ENCODE measurements at regions not wholly inside any gene's neighbourhood (a gene's known extent, or its start where the extent isn't known, plus 50 kb on each side); places are given as distances from the start of the nearest gene placed in this dataset.

DNA sequence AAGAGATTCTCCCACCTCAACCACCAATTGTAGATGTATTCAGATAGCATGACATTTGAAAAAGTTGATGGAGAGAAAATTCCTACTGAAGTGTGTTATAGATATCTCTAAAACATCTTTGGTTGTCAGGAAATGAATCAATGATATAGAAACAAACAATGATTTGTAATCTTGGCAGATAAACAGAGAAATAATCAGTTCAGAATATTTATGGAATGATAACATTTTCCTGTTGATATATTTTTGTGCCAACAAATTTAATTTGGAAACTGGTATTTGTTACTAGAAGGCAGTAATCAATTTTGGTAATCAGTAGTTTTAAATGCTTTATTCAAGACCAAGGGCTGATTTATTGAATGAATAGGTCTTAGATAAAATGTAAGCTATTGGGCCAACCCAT is 695.6 kb downstream of the USP25 start:
- Histone ChIP-seq H3K4me1 (ENCODE audit: control insufficient read depth in 2 of 2, insufficient read depth in 2 of 2, low read length in 2 of 2) (no peaks in the 10 kb centered on the region), H3K9me3 (ENCODE audit: control insufficient read depth in 2 of 2, insufficient read depth in 1 of 2, low read length in 1 of 2) (no peaks in the 10 kb centered on the region), H3K4me3 (ENCODE audit: low read length in 2 of 2) (no peak overlapping the region), H3K36me3 (ENCODE audit: control insufficient read depth in 2 of 2, insufficient read depth in 2 of 2, low read length in 1 of 2) (no peaks in the 10 kb centered on the region), H3K27ac (ENCODE audit: low read depth in 1 of 2, low read length in 1 of 2) (no peak overlapping the region), H3K27me3 (ENCODE audit: control insufficient read depth in 2 of 2, insufficient read depth in 1 of 2, low read length in 1 of 2) (no peaks in the 10 kb centered on the region)
- DNase-seq (ENCODE audit: low read depth in 6 of 9, low spot score in 9 of 9): no peak

DNA sequence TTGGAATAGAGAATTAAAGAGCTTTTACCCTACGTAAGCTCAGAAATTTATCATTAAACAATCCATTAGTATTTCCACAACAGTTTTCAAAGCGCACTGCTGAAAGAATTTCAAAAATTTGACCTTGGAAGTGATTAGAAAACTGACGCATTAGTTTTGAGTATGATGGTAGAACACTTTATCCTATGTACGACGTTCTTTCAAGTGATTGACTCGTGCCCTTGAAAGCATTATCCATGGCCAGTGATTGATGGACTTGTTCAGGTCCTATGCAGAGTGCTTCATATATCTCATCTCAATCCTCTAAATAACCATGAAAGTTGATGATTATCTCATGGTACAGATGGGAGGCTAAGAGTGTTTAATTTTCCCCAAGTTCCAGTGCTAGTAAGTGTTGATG is 697.2 kb downstream of the USP25 start:
- 96% methylated on average over 6 of the region's 6 CpGs for WGBS
- Histone ChIP-seq H3K36me3 (ENCODE audit: control insufficient read depth in 2 of 2, insufficient read depth in 2 of 2, low read length in 1 of 2) (no peaks in the 10 kb centered on the region), H3K4me3 (ENCODE audit: low read length in 2 of 2) (no peak overlapping the region), H3K9me3 (ENCODE audit: control insufficient read depth in 2 of 2, insufficient read depth in 1 of 2, low read length in 1 of 2) (no peaks in the 10 kb centered on the region), H3K27me3 (ENCODE audit: control insufficient read depth in 2 of 2, insufficient read depth in 1 of 2, low read length in 1 of 2) (no peaks in the 10 kb centered on the region), H3K27ac (ENCODE audit: low read depth in 1 of 2, low read length in 1 of 2) (no peak overlapping the region), H3K4me1 (ENCODE audit: control insufficient read depth in 2 of 2, insufficient read depth in 2 of 2, low read length in 2 of 2) (no peaks in the 10 kb centered on the region)
- no peak for DNase-seq (ENCODE audit: low read depth in 6 of 9, low spot score in 9 of 9)

DNA sequence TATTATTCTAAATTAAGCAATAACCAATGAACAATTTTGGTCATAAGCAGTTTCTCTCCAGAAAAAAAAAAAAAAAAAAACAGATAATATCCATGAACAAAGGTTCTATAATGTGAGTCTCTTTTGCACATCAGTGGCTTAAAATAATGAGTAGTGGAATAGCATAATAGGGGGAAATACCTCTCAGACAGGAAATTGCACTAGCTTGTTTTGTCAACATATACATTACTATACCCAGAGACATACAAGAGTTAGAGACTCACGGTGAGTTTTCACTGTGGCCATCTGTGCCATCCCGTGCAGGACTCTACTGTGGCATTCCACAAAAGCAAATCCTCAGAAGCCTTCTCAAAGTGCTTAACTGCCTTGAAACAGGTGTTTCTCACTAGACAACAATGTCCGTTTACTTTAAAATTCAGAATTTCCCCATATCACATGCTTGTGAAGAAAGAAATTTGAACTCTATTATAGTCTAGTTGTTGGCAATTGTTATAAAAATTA is 697.9 kb downstream of the USP25 start:
- H3K36me3 ChIP-seq (ENCODE audit: control insufficient read depth in 2 of 2, insufficient read depth in 2 of 2, low read length in 1 of 2): no peaks in the 10 kb centered on the region
- H3K4me1 ChIP-seq (ENCODE audit: control insufficient read depth in 2 of 2, insufficient read depth in 2 of 2, low read length in 2 of 2): no peaks in the 10 kb centered on the region
- no peak overlapping the region for H3K27ac ChIP-seq (ENCODE audit: low read depth in 1 of 2, low read length in 1 of 2)
- no peaks in the 10 kb centered on the region for H3K27me3 ChIP-seq (ENCODE audit: control insufficient read depth in 2 of 2, insufficient read depth in 1 of 2, low read length in 1 of 2)
- no peaks in the 10 kb centered on the region for H3K9me3 ChIP-seq (ENCODE audit: control insufficient read depth in 2 of 2, insufficient read depth in 1 of 2, low read length in 1 of 2)
- DNase-seq (ENCODE audit: low read depth in 6 of 9, low spot score in 9 of 9): no peak
- no peak overlapping the region for H3K4me3 ChIP-seq (ENCODE audit: low read length in 2 of 2)
- 92% methylated on average over 3 of the region's 3 CpGs for WGBS

DNA sequence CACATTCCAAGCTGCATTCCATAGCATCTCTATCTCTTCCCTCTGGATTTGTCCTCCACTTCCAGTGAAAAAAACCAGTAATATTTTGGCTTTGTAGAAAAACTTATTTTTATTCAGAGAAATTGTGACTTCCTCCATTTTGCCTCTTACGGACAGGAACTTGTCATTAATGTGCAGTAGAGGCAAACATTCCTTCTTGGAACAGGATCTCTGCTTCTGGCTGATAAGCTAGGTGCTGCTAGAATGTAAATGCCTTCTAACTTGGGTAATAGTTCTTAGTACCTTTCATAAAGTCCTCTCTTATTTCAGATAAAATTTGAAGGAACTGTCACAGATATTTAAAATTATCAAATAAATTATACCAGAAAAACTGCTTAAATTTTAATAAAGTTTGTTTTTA is 707.8 kb downstream of the USP25 start:
- Histone ChIP-seq H3K4me1 (ENCODE audit: control insufficient read depth in 2 of 2, insufficient read depth in 2 of 2, low read length in 2 of 2) (no peaks in the 10 kb centered on the region), H3K27ac (ENCODE audit: low read depth in 1 of 2, low read length in 1 of 2) (no peak overlapping the region), H3K27me3 (ENCODE audit: control insufficient read depth in 2 of 2, insufficient read depth in 1 of 2, low read length in 1 of 2) (no peaks in the 10 kb centered on the region), H3K9me3 (ENCODE audit: control insufficient read depth in 2 of 2, insufficient read depth in 1 of 2, low read length in 1 of 2) (no peaks in the 10 kb centered on the region), H3K4me3 (ENCODE audit: low read length in 2 of 2) (no peak overlapping the region), H3K36me3 (ENCODE audit: control insufficient read depth in 2 of 2, insufficient read depth in 2 of 2, low read length in 1 of 2) (no peaks in the 10 kb centered on the region)
- no peak for DNase-seq (ENCODE audit: low read depth in 6 of 9, low spot score in 9 of 9)
- WGBS: 96% methylated on average over 1 of the region's 1 CpG

DNA sequence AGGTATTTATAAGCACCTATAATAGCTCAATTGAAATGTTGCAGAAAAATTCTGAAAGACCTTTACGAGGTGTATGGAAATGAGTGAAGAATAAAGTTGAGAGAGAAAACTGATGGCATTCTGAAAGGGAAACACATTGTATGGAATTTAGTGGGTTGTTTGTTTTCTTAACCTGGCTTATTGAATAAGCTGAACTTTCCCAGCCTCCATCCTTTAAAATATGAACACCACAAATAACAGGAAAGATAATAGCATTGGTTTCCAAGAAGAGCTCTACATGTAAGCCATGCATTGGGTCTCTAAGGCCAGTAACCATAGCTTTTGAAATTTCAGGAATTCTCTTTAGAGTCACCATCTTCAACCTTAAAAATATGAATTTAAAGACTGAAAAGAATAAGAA is 709.0 kb downstream of the USP25 start:
- WGBS: 96% methylated on average over 1 of the region's 1 CpG
- H3K4me3 ChIP-seq (ENCODE audit: low read length in 2 of 2): no peak overlapping the region
- H3K27ac ChIP-seq (ENCODE audit: low read depth in 1 of 2, low read length in 1 of 2): no peak overlapping the region
- H3K9me3 ChIP-seq (ENCODE audit: control insufficient read depth in 2 of 2, insufficient read depth in 1 of 2, low read length in 1 of 2): no peaks in the 10 kb centered on the region
- DNase-seq (ENCODE audit: low read depth in 6 of 9, low spot score in 9 of 9): no peak
- H3K36me3 ChIP-seq (ENCODE audit: control insufficient read depth in 2 of 2, insufficient read depth in 2 of 2, low read length in 1 of 2): no peaks in the 10 kb centered on the region
- H3K4me1 ChIP-seq (ENCODE audit: control insufficient read depth in 2 of 2, insufficient read depth in 2 of 2, low read length in 2 of 2): no peaks in the 10 kb centered on the region
- H3K27me3 ChIP-seq (ENCODE audit: control insufficient read depth in 2 of 2, insufficient read depth in 1 of 2, low read length in 1 of 2): no peaks in the 10 kb centered on the region

DNA sequence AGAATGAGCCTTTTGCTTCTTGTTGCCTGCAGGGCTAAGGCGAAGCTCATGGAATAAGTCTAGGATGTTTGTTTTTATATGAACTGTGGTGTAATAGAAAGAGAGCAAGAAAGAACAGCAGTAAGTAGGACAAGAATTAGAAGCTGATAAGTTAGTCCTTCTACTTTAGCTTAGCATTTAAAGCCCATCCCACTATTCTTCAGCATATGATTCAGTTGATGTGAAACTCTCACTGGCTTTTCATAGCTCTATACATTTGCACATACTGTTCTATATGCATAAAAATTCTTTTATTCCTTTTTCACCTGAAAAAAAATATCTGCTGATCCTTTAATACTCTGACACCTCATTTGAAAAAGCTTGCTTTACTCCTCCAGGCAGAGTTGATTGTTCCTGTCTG is 712.0 kb downstream of the USP25 start:
- no peak for DNase-seq (ENCODE audit: low read depth in 6 of 9, low spot score in 9 of 9)
- Histone ChIP-seq H3K4me3 (ENCODE audit: low read length in 2 of 2) (no peak overlapping the region), H3K36me3 (ENCODE audit: control insufficient read depth in 2 of 2, insufficient read depth in 2 of 2, low read length in 1 of 2) (no peaks in the 10 kb centered on the region), H3K27me3 (ENCODE audit: control insufficient read depth in 2 of 2, insufficient read depth in 1 of 2, low read length in 1 of 2) (no peaks in the 10 kb centered on the region), H3K9me3 (ENCODE audit: control insufficient read depth in 2 of 2, insufficient read depth in 1 of 2, low read length in 1 of 2) (no peaks in the 10 kb centered on the region), H3K27ac (ENCODE audit: low read depth in 1 of 2, low read length in 1 of 2) (no peak overlapping the region), H3K4me1 (ENCODE audit: control insufficient read depth in 2 of 2, insufficient read depth in 2 of 2, low read length in 2 of 2) (no peaks in the 10 kb centered on the region)
- WGBS: 93% methylated on average over 1 of the region's 1 CpG

DNA sequence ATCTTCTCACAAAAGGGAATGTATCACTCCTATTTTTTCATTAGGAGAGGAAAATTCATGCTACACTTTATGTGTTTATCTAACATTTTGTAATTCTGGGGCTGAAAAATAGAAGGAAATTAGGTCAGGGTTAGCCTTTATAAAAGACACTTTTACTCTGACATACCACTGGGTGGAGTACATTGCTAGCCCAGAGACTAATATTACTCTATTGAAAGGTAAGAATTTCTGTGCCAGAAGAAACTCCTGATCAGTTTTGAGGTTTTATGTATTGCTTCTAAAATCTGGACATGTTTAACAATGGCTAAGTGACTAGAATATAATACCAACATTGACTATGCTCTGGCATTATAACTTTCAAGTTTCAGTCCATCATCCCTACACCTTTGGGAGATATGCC is 724.6 kb downstream of the USP25 start:
- Histone ChIP-seq H3K4me1 (ENCODE audit: control insufficient read depth in 2 of 2, insufficient read depth in 2 of 2, low read length in 2 of 2) (no peaks in the 10 kb centered on the region), H3K27me3 (ENCODE audit: control insufficient read depth in 2 of 2, insufficient read depth in 1 of 2, low read length in 1 of 2) (no peaks in the 10 kb centered on the region), H3K4me3 (ENCODE audit: low read length in 2 of 2) (no peak overlapping the region), H3K27ac (ENCODE audit: low read depth in 1 of 2, low read length in 1 of 2) (no peak overlapping the region), H3K9me3 (ENCODE audit: control insufficient read depth in 2 of 2, insufficient read depth in 1 of 2, low read length in 1 of 2) (no peaks in the 10 kb centered on the region), H3K36me3 (ENCODE audit: control insufficient read depth in 2 of 2, insufficient read depth in 2 of 2, low read length in 1 of 2) (no peaks in the 10 kb centered on the region)
- DNase-seq (ENCODE audit: low read depth in 6 of 9, low spot score in 9 of 9): no peak

DNA sequence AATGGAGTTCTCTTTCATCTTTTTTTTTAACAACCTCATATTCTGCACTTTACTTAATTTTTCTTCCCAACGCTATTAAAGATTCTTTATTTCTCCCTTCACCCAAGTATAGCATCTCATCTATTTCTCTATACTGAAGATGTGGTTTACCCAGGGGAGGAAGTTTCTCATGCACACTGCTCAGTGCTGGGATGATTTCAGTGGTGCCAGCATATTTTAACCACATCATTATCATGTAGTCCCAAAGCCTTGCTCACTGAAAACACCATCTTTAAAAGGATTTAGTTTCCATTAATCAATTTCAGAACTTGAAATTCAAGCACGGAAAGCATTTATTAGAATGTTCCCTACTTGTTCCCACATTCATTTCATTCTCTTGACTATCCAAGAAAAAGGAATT is 725.7 kb downstream of the USP25 start:
- no peak overlapping the region for H3K27ac ChIP-seq (ENCODE audit: low read depth in 1 of 2, low read length in 1 of 2)
- no peaks in the 10 kb centered on the region for H3K36me3 ChIP-seq (ENCODE audit: control insufficient read depth in 2 of 2, insufficient read depth in 2 of 2, low read length in 1 of 2)
- 94% methylated on average over 2 of the region's 2 CpGs for WGBS
- H3K4me3 ChIP-seq (ENCODE audit: low read length in 2 of 2): no peak overlapping the region
- no peaks in the 10 kb centered on the region for H3K9me3 ChIP-seq (ENCODE audit: control insufficient read depth in 2 of 2, insufficient read depth in 1 of 2, low read length in 1 of 2)
- H3K4me1 ChIP-seq (ENCODE audit: control insufficient read depth in 2 of 2, insufficient read depth in 2 of 2, low read length in 2 of 2): no peaks in the 10 kb centered on the region
- no peak for DNase-seq (ENCODE audit: low read depth in 6 of 9, low spot score in 9 of 9)
- no peaks in the 10 kb centered on the region for H3K27me3 ChIP-seq (ENCODE audit: control insufficient read depth in 2 of 2, insufficient read depth in 1 of 2, low read length in 1 of 2)

DNA sequence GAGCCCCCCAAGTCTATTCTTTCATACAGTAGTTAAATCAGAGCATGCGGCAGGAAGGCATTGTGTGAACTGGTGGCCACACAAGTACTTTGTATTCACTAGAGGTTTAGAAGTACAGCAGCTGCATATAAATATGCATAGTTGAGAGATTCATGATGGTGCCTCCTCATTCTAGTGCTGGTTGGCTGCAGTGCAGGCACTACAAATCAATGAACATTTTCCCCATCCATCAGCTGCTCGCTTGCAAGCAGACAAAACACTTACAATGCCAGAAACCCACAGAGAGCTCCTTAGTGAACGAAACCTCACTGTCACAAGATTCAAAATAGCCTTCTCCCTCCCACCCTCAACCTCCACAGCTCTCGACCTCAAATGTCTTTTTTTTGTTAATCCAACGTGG is 726.2 kb downstream of the USP25 start:
- WGBS: 94% methylated on average over 5 of the region's 5 CpGs
- Histone ChIP-seq H3K4me3 (ENCODE audit: low read length in 2 of 2) (no peak overlapping the region), H3K27ac (ENCODE audit: low read depth in 1 of 2, low read length in 1 of 2) (no peak overlapping the region), H3K4me1 (ENCODE audit: control insufficient read depth in 2 of 2, insufficient read depth in 2 of 2, low read length in 2 of 2) (no peaks in the 10 kb centered on the region), H3K36me3 (ENCODE audit: control insufficient read depth in 2 of 2, insufficient read depth in 2 of 2, low read length in 1 of 2) (no peaks in the 10 kb centered on the region), H3K9me3 (ENCODE audit: control insufficient read depth in 2 of 2, insufficient read depth in 1 of 2, low read length in 1 of 2) (no peaks in the 10 kb centered on the region), H3K27me3 (ENCODE audit: control insufficient read depth in 2 of 2, insufficient read depth in 1 of 2, low read length in 1 of 2) (no peaks in the 10 kb centered on the region)
- no peak for DNase-seq (ENCODE audit: low read depth in 6 of 9, low spot score in 9 of 9)

DNA sequence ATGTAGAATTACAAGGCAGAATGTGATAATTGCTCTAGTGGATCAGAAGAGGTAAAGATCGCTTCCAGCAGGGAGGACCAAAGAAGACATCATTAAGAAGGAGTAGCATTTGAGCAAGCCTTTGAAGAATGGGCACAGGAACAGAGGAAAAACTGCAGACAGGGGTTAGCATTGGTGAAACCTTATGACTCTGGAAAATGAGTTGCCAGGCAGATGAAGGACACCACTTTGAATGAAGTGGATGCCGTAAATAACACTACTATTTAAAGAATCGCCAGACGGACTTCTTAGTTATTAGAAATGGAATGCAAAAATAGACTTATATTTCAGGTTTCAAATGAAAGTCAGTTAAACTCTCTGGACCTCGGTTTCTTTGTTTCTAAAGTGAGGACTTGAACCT is 727.7 kb downstream of the USP25 start:
- no peak for DNase-seq (ENCODE audit: low read depth in 6 of 9, low spot score in 9 of 9)
- Histone ChIP-seq H3K4me1 (ENCODE audit: control insufficient read depth in 2 of 2, insufficient read depth in 2 of 2, low read length in 2 of 2) (no peaks in the 10 kb centered on the region), H3K4me3 (ENCODE audit: low read length in 2 of 2) (no peak overlapping the region), H3K9me3 (ENCODE audit: control insufficient read depth in 2 of 2, insufficient read depth in 1 of 2, low read length in 1 of 2) (no peaks in the 10 kb centered on the region), H3K36me3 (ENCODE audit: control insufficient read depth in 2 of 2, insufficient read depth in 2 of 2, low read length in 1 of 2) (no peaks in the 10 kb centered on the region), H3K27ac (ENCODE audit: low read depth in 1 of 2, low read length in 1 of 2) (no peak overlapping the region), H3K27me3 (ENCODE audit: control insufficient read depth in 2 of 2, insufficient read depth in 1 of 2, low read length in 1 of 2) (no peaks in the 10 kb centered on the region)
- WGBS: 87% methylated on average over 5 of the region's 5 CpGs
